ENCODE measurements at regions not wholly inside any gene's neighbourhood (a gene's known extent, or its start where the extent isn't known, plus 50 kb on each side); places are given as distances from the start of the nearest gene placed in this dataset.

GRCh38 chr2:145690183-145690778 lies 1170.4 kb upstream of the ZEB2 start:
- DNase-seq (ENCODE audit: low spot score): no peak
- in situ Hi-C loops (cut with MboI; ENCODE audit: low pct_unique_long_range_greater_than_20kb, low sequenced_read_pairs, unreplicated experiment): no loop called here
- no peak for TF ChIP-seq CTCF (IDR thresholded peaks at IDR 0.05; ENCODE audit: extremely low read depth, insufficient read depth, missing control alignments)

DNA sequence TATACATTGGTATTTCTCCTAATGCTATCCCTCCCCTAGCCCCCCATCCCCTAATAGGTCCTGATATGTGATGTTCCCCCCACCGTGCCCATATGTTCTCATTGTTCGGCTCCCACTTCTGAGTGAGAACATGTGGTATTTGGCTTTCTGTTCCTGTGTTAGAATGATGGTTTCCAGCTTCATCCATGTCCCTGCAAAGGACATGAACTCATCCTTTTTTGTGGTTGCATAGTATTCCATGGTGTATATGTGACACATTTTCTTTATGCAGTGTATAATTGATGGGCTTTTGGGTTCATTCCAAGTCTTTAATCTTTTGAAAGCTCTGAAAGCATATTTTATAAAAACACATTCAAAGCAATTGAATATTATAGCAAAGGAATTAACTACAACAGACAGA lies 1169.4 kb upstream of the ZEB2 start:
- DNase-seq (ENCODE audit: low spot score): no peak
- in situ Hi-C loops (cut with MboI; ENCODE audit: low pct_unique_long_range_greater_than_20kb, low sequenced_read_pairs, unreplicated experiment): no loop called here
- TF ChIP-seq CTCF (IDR thresholded peaks at IDR 0.05; ENCODE audit: extremely low read depth, insufficient read depth, missing control alignments): no peak

DNA sequence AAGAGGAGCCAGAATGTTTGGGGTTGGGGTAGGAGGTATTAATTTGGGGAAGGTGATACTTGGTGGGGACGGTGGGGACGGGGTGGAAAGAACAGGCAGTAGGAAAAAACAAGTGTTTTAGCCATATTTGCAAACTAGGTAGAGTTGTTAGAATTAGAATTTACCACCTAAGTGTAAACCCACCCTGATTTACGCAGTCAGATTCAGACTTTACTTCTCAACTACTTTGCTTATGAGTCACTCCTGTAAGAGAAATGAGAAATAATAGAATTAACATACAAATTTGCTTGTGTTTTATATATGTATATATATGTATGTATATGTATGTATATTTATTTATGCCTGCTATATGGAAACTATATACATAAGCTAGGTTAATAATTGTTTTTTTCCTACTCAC lies 1168.2 kb upstream of the ZEB2 start:
- no peak for DNase-seq (ENCODE audit: low spot score)
- in situ Hi-C loops (cut with MboI; ENCODE audit: low pct_unique_long_range_greater_than_20kb, low sequenced_read_pairs, unreplicated experiment): no loop called here
- TF ChIP-seq CTCF (IDR thresholded peaks at IDR 0.05; ENCODE audit: extremely low read depth, insufficient read depth, missing control alignments): no peak

DNA sequence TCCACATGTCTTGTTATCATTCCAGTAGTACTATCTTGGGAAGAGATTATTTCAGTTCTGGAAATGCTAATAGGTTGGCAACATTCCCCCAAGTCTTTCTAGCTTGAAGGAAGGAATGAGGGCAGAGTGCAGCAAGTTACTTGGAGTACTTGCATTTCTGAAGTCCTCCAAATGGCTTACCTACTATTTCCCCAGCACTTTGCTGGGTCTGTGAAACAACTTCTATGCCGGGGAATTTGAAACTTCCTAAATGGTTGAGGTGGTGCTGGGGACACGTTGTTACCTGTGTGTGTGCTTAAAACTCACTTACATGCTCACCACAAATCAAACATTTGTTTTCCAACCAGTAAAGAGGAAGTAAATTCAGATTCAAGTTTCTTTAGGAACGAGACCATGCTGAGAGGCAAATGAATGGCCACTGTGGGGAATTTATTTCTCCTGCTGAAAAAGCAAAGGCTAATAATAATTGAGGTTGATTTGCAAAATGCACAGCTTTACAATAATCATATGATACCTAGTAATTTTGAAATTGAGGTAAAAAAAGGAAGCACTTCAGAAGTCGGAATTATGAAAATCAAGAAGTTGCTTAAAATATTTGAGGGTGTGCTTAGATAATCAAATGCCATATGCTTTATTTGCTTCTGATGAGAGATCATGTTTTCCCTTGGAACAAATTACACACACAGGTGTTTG lies 1167.7 kb upstream of the ZEB2 start:
- no peak for DNase-seq (ENCODE audit: low spot score)
- no peak for TF ChIP-seq CTCF (IDR thresholded peaks at IDR 0.05; ENCODE audit: extremely low read depth, insufficient read depth, missing control alignments)
- in situ Hi-C loops (cut with MboI; ENCODE audit: low pct_unique_long_range_greater_than_20kb, low sequenced_read_pairs, unreplicated experiment): no loop called here

DNA sequence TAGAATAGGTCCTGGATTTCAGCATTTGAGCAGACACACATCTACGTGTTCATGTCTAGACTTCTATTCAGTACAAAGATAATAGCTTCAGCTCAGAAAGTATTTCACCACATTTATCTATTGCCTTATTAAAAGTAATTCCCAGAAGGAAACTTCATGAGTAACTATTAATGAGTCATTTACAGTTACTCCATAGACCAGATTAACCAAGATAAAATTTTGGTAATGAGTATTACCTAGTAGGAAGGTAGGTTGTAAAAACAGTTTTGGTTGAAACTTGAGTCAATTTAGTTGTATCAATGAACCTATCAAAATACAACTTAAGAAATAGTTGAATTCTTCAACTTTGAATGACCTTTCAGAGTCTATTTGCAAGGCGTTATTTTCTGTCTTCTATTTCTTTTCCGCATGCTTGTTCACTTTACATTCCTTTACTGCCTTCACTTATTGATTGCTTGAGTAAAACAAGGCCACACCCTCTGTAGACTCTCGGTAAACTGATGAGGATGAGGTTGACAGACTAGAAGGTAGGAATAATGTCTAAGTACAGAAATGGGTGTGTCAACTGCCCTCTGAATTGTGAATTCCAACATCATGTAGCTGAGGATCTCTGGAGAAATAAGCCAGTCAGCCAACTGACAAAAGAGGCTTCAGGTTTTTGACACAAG lies 1165.6 kb upstream of the ZEB2 start:
- DNase-seq (ENCODE audit: low spot score): no peak
- in situ Hi-C loops (cut with MboI; ENCODE audit: low pct_unique_long_range_greater_than_20kb, low sequenced_read_pairs, unreplicated experiment): no loop called here
- TF ChIP-seq CTCF (IDR thresholded peaks at IDR 0.05; ENCODE audit: extremely low read depth, insufficient read depth, missing control alignments): no peak

DNA sequence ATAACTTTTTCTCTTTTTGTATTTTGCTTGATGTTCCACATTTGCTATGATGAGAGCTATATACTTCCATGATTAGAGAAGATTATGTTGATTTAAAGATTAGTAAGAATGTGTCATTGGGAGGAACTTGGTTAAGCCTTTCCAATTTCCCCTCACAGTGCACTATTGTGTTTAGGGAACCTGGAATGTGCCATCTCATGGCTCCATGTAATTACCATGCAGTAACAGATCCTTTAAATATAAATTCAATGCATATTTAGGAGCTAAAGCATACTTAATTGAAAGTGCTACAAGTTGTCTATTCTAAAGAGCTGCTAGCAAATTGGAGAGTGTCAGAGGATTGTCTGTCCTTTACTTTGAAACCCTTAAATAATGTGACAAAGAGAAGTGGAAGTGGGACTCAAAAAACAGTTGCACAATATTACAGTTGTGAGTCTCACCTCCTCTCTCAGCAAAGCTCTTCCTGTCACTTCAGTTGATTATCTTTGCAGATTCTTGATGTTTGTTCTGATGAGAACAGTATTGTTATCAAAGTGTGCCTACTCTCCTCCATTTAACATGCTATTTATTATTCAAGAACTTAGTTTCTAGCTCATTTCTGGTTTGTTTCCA lies 1162.7 kb upstream of the ZEB2 start:
- TF ChIP-seq CTCF (IDR thresholded peaks at IDR 0.05; ENCODE audit: extremely low read depth, insufficient read depth, missing control alignments): no peak
- in situ Hi-C loops (cut with MboI; ENCODE audit: low pct_unique_long_range_greater_than_20kb, low sequenced_read_pairs, unreplicated experiment): no loop called here
- DNase-seq (ENCODE audit: low spot score): no peak

All from GM13977 (cell line).